T-helper 1 cell treated with Interleukin-12 subunit alpha and Interleukin-12 subunit beta and Interleukin-4 antibody, amounts not matched to agents 30 ng/mL and 1 ng/mL, for 36 hours (primary cell): ENCODE measurements at regions not wholly inside any gene's neighbourhood (a gene's known extent, or its start where the extent isn't known, plus 50 kb on each side); places are given as distances from the start of the nearest gene placed in this dataset.

ENCODE experiments used
- intact Hi-C: fragments of 100-400 bp; cut with micrococcal nuclease; formaldehyde crosslinking; loops from one replicate; pipeline ENCODE4 v1.15.1; 2024

DNA sequence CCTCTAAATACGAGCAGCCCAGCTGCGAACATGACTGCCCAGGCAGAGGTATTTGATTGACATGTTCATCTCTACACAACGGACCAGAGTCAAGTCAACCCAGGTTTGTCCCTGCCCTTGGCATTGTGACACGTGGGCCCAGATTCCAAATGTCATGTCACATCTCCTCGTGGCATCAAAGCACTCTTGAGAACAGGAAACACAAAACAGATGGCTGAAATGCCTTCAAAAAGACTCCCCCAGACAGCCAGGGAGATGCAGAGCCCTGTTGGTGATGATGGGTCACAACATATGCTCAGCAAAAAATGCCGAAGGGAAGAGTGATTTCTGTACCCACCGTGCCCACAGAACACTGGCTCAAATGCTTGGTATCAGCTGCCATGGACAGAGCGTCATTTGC, 337.8 kb upstream of the DAB1 start:
- intact Hi-C loops: loop anchor here (5.0 kb wide), 1 partner anchor 119 kb away; no protein-coding TSS in a partner anchor

DNA sequence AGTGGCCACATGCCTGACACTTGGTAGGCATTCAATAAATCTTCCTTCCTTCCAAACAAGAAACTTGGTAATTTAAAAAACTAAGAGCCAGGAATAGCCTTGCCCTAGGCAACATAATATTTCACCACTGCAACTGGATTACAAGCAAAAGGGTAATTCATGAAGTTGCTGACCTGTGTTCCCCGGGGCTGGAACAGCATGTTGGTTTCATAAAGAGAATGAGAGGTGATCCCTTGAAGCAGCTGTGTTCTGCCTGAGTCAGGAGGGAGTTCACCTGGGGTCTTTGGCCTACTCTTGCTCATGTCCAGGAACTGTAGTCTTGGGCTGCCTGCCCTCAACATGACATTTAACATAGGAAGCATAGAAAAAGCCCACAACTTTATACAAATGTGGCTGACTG, 329.0 kb upstream of the DAB1 start:
- intact Hi-C loops: no loop called here

DNA sequence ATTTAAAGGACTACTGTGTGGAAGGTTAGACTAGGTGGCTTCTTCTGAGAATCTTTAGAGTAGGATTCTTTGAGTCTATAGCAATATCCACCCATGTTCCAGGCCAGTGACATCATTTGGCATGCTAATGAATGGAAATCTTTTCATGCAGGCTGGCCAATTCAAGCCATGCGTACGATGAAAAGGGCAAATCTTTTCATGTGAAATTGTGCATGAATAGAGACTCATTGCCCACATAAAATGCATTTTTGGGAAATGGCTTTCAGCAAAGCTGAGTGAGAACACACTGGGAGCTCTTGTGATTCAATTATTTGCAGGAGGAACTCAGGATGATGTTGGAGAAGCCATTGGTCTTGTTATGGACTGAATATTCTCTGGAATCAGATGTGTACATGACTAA, 324.9 kb upstream of the DAB1 start:
- intact Hi-C loops: no loop called here

DNA sequence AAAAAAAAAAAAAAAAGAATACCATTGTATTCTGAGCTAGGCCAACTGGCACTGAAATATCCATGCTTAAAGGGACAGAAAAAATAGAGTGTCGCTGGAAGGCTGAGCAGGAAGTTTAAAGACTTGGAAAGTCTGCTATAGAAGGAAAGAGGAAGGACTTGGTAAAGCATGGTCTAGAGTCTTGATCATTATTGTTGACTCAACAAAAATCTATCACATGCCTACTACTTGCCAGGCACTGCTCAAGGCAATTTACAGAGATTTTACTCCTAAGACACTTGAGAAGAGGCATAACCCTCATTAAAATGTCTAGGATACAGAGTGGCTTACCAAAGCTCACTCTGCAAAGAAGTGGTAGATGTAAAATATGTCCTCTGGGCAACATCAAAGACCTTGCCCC, 324.0 kb upstream of the DAB1 start:
- intact Hi-C loops: no loop called here

DNA sequence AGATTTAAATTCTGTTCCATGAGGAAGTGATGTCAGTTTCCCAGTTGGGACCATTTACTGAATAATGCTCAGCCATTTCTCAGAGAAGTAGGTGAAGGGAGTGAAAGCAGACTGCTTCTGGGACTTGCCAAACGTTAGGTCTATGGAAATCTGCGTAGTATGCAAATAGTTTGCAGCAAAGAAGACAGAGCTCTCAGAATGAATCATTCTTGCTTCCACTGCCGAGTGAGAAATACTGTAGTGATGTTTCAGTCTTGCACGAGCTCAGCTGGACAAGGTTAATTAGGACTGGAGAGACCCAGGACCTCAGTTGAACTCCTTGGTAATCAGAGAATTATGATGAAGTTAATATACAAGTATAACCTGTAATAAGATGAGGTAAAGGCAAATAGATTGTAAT, 317.7 kb upstream of the DAB1 start:
- intact Hi-C loops: no loop called here

DNA sequence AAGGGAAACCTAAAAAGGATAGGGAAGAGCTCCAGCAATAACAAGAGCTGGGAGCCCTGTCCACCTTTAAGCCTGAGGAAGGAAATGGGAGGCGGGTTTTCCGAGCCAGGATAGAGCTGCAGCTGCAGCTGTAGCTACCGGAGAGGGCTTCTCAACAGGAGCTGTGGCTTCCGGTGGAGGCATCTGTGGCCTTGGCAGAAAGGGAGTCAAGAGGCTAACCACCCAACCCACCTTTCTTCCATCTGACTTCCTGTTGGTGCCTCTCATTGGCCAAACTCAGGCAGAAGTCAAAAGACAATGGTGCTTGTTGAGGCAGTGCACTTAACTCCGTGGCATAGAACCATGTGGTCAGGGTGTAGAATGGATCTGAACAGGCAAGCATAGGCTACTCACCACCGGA, 313.1 kb upstream of the DAB1 start:
- intact Hi-C loops: no loop called here

DNA sequence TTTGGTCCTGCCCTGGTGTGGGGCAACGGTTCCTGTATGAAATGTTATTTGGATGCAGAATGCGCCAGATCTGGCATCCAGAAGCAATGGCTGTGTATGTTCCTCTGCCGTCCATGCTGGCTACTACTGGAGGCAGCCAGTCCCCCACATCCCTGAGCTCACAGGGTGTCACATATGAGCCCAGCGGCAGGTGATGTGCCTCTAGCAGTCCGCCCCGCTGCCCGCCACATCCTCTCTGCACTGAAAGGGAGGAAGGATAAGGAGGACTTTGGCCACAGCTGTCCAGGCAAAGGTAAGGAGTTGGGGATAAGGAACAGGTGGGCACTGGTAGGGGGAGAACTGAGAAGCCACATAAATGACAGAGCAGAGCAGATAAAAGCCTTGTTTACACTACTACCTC, 305.3 kb upstream of the DAB1 start:
- intact Hi-C loops: no loop called here

DNA sequence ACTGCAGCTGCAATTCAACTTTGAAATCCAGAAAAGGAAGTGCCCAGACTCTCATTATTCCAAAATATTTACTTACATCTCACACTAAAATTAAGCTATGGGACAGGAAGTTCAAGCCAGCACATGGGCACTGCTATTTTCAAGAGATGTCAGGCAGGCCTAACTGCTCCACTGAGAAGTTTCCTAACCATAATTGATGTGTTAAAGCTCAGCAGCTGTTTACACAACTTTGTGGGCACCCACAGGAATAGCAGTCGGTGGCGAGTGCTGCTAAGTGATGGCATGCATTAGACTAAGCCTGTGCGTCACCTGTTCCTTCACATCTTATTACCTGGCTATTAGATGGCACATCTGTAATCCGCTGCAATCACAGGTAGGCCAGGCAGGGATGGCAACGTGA, 303.3 kb upstream of the DAB1 start:
- intact Hi-C loops: no loop called here

DNA sequence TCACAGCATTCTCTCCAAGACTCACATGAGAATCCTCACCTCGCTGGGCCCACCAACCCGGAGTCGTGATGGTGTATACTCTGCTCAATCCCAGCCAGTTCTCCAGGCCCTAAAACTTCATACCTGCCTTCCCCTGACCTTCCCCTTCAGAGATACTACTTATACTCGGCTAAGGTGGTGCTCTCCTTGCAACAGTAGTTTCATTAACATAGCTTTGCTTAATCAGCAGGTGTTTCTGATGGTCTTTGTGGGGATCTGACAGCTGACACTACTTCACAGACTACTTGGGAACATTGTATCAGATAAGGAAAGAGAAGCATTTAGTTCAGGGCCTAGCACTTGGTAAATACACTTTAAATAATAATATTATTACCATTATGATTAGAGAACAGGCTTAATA, 301.5 kb upstream of the DAB1 start:
- intact Hi-C loops: no loop called here

DNA sequence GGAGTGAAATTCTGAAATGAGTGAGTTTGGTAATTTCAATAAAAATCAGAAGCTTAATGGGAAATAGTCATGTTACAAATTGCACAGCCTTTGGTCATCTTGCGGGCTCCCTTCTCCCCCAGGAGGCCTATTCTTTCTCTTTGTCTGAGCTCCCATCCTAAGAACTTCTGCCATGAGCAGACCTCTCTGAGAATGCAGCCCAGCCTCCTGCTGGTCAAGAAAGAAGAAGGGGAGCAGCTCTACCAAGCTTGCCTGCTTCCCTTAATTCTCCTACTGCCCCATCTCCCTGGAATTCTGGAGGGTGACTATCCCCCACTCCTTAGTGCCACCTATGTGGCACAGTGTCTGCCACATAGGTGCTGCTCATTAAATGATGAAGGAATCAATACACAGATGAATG, 300.7 kb upstream of the DAB1 start:
- intact Hi-C loops: no loop called here

DNA sequence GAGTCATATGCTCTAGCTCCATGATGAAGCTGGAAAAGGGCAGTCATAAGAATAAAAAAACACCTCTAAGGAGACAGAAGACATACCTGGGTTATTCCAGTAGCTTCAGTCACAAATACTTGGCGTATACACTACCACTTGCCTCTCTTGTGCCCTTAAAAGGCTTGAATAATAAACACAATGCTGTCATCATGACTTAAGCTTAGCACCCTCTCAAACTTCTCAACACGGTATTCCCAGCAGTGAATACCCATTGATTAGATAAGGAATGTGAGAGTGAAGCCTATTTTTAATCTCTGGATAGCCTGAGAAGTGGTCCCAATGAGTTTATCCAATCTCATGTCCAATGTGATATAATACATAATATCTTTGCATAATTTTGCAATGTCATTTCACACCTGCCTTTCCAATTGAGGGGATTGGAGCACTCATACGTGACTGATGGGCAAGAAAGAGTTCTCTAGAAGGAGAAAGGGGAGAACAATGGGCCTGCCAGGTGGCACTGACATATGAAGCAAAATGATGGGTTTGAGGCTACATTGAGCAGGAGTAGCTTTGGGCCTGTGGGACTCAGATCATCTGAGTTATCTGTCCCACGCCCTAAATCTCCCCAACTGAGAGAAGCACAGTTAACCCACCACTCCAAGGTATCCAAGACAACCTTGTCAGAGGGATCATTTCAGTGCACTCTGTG, 298.6 kb upstream of the DAB1 start:
- intact Hi-C loops: no loop called here

DNA sequence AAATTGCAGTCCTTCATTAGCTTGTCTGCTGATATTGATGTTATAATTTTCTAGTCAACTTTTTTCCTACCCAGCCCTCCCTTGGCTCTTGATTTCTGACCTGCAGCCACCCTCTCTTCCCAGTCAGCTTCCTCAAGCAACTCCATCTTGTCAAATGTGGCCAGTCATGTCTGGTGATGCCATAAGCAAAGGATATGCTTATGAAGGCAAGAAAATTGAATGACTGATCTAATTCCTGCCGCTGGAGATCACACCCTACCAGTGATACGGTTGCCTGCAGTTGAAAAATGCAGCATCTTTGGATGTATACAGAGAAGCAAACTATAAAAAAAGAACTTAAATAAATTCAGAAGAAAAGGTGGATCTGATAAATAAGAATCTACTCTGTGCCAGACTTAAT, 297.1 kb upstream of the DAB1 start:
- intact Hi-C loops: no loop called here

DNA sequence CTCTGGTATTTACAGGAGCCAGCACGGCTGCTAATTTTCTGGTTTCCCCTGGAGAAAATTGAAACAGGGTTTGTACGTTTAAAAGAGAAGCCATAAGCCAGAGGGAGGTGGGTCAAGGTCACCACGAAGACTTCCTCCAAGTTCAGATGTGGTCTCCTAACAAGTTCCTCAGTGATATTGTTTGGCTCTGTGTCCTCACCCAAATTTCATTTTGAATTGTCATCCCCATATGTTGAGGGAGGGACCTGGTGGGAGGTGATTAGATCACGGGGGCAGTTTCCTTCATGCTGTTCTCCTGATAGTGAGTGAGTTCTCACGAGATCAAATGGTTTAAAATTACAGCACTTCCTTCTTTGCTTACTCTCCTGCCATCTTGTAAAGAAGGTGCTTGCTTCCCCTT, 295.4 kb upstream of the DAB1 start:
- intact Hi-C loops: no loop called here

DNA sequence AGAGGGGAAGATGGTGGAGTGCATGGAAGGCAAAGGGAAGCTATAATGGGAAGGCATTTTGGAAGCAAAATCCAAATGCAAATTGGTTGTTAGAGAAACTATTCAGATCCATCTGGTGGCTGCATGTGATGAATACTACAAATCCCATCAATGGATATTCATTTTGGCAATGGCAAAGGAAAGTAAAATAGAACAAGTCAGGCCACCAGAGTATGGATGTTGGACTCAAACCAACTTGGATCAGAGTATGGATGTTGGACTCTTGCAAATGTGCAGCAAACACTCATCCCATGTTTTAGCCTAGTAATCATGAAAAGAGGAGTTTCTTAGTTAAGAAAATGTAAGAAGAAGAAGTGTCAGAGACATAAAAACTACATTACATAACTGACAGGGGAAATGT, 289.6 kb upstream of the DAB1 start:
- intact Hi-C loops: no loop called here

DNA sequence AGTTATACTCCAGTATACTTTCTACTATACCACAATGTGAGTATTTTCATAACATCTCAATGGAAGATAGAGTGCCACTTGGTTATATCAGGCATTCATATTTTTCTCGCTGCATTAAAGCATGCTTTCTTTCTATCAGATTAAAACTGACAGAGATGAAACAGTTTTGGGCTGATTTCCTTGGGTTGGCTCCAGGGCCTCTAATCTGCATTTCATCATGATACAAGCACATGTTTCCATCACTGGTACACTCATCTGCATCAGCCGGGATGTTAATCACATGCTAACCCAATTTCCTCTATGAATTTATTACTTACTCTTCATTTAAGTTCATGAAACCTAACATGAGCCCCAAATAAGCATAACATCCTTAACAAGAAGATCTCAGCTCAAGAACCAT, 289.0 kb upstream of the DAB1 start:
- intact Hi-C loops: no loop called here

DNA sequence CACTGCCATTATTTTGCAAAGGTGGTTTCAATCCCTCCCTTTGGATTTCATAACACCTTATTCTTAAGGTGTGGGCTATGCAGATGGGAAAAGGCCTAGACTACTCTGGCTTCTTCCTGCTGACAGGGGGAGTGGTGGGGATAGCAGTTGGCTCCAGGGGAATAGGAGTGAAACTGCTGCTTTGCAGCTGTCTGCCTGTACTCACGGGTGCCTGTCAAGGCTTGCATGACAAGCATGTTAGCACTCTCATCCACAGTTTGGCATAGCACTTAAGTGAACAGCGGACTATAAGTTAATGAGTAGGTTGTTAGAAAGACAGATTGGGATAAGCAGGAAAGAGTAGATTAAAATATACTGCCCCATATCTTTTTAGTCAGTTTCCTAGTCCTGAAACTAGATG, 287.5 kb upstream of the DAB1 start:
- intact Hi-C loops: no loop called here

DNA sequence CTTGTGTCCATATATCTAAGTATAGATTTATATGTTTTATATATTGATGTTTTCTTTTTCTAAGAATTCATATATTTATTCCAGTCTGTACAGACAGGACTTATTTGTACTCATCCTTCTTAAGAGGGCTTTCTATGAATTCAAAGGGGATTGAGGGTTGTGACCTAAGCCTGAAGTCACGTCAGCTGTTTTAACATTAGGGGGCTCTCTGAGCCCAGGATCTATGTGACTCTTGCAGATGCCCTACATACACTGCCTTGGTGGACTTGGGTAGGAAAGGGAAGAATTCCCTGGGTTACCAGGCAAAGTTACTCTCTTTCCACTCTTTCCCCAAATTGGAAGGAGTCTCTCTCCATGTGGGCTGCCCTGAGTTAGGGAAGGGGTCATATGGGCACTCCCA, 283.8 kb upstream of the DAB1 start:
- intact Hi-C loops: no loop called here

DNA sequence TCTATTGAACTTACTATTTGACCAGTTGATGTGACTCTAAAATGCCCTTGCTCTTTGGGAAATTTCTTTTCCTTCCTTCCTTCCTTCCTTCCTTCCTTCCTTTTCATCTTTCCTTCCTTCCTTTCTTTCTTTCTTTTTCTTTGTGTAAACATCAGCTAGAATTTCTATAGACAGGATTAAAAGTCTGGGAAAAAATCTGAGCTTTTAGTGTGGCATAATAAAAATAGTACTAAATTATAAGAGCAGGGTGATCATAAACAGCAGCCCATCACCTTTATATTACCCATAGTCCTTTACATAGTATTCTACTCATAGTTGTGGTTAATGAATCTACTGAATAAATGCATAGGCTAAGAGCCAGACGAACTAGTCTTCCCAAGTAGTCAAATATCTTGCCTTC, 281.0 kb upstream of the DAB1 start:
- intact Hi-C loops: no loop called here

DNA sequence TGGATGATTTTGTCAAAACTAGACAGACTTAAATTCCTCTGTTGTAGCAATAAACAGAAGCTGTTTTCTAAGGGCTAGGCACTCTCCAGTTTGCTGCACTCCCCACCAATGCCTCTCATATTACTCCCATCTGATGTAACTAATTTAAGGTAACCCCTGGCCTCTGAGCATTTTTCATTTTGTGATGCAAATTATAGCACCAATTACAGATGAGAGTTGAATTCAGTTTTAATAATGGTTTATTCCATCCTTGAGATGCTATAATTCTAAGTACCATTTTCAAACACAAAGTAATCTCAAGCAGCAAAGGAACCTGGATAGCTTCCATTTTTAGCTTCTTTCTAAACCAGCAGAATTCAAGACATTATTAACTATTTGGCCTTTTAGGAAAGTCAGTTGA, 280.4 kb upstream of the DAB1 start:
- intact Hi-C loops: no loop called here

DNA sequence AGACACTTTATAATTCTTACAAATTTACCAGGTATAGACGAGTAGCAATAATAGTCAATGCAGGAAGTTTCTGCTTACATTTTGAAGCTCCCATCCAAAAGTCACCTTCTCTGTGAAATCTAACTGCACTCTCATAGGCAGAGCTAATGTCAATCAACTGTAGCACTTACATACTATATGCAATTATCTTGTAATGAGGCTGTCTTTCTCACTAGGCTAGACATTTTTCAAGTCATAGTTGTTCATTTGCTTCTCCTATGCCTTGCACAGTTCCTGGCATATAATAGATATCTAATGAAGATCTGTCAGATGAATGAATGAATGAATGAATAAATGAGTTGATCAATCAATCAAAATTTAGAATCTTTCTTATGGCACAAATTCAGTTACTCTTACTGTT, 273.0 kb upstream of the DAB1 start:
- intact Hi-C loops: no loop called here

DNA sequence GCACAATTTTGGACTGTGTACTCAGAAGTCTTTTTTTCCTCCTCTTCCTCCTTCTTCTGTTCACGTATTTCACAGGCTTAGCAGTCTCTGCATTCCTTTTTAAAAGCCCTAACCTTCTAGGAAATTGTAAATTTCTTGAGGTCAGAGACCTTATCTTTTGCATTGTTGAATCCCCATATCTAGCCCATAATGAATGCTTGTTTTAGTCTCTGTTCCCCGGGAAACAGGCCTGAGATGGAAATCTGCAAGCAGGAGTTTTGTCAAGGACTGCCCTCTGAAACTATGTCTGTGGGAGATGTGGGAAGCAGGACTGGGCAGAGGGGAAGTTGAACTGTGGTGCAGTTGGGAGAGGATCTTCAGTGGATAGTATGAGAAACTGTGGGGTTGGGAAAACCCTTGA, 272.2 kb upstream of the DAB1 start:
- intact Hi-C loops: no loop called here

DNA sequence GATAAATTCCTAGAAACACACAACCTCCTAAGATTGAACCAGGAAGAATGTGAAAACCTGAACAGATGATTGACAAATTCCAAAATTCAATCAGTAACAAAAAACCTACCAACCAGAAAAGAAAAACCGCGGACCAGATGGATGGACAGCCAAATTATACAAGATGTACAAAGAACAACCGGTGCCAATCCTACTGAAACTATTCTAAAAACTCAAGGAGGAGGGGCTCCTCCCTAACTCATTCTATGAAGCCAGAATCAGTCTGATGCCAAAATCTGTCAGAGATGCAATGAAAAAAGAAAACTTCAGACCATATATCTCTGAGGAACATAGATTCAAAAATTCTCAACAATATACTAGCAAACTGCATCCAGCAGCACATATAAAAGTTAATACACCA, 262.4 kb upstream of the DAB1 start:
- intact Hi-C loops: no loop called here

DNA sequence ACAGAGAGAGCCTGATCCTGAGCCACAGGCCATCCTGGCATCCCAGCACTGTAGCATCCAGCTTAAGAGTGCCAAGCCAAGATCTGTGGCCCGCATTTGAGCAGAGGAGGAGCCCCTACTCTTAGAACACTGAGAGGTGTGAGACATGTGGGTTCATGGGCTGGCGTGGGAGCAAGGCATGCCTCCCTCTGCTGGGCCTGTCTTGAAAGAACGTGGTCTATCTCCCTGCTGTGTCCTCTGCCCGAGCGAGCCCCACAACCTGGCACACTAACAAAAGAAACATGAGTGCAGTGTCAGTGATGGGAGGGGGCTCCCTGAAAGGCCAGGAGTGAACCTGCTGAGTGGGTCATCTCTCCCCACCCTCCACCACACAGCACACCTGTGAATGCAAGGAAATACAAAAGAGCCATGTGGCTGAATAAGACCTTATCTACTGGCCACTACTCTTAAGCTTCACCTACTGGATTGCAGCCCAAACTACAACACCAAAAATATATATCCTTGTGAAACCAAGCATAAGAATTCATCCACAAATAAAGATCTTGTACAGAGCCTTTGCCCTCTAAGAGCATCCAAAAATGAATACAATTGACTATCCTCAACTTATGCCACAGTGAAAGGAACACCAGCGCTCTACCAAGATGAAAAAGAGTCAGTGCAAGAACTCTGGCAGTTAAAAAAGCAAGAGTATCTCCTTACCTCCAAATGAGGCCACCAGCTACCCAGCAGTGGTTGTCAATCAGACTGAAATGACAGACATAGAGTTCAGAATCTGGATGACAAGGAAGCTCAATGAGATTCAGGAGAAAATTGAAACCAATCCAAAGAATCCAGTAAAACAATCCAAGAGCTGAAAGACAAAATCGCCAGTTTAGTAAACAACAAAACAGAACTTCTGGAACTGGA, 259.4 kb upstream of the DAB1 start:
- intact Hi-C loops: no loop called here
